ENCODE measurements at regions not wholly inside any gene's neighbourhood (a gene's known extent, or its start where the extent isn't known, plus 50 kb on each side); places are given as distances from the start of the nearest gene placed in this dataset.

GRCh38 chr20:9981829-9982228 is 53.0 kb upstream of the ANKEF1 start:
- no peak for DNase-seq
- no peak overlapping the region for H3K27ac ChIP-seq
- no peaks in the 10 kb centered on the region for H3K4me1 ChIP-seq
- H3K4me3 ChIP-seq: no peak overlapping the region
- H3K36me3 ChIP-seq: no peaks in the 10 kb centered on the region
- H3K27me3 ChIP-seq: no peaks in the 10 kb centered on the region
- no peaks in the 10 kb centered on the region for H3K9me3 ChIP-seq (replicated peaks)

- Histone ChIP-seq H3K4me3 (no peak overlapping the region), H3K4me1 (no peaks in the 10 kb centered on the region), H3K36me3 (no peaks in the 10 kb centered on the region), H3K27me3 (no peaks in the 10 kb centered on the region), H3K9me3 (replicated peaks) (no peaks in the 10 kb centered on the region), H3K27ac (no peak overlapping the region)
- peak; percentile 29 to 74 for DNase-seq
These were observed 56.3 kb upstream of the ANKEF1 start for GRCh38 chr20:9978397-9979004.

DNA sequence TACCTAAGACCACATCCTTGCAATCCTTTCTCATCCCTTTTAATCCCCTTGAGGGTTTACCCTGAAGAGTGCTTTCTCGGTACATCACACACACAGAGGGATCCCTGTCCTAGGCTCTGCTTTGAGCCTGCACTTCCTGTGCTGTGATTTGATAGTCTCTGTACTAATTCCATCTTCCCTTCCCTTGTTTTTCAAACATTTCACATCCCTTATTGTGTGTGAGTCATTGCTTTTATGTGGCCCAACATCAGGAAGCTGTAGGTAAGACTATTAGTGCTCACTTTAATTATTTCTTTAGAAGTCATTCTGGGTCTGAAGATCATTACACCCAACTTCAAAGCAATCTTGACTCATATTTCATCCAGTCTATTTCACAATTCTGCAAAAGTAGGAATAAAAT is 57.2 kb upstream of the ANKEF1 start:
- Histone ChIP-seq H3K36me3 (no peaks in the 10 kb centered on the region), H3K4me1 (no peaks in the 10 kb centered on the region), H3K4me3 (no peak overlapping the region), H3K27me3 (no peaks in the 10 kb centered on the region), H3K27ac (no peak overlapping the region), H3K9me3 (replicated peaks) (no peaks in the 10 kb centered on the region)
- no peak for DNase-seq

DNA sequence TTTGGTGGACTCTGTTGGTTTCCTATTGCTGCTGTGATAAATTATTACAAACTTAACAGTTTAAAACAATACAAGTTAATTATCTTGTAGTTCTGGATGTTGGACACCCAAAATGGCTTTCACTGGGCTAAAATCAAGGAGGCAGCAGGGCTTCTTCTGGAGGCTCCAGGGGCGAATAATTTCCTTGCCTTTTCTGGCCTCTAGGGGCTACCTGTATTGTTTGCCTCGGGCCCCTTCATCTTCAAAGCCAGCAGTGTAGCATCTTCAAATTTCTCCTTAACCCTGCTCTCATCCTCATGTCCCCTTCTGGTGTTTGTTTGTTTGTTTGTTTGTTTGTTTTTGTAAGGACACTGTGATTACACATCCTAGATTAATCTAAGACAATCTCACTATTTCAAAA is 60.5 kb upstream of the ANKEF1 start:
- no peak for DNase-seq
- Histone ChIP-seq H3K36me3 (no peaks in the 10 kb centered on the region), H3K9me3 (replicated peaks) (no peaks in the 10 kb centered on the region), H3K4me1 (no peaks in the 10 kb centered on the region), H3K4me3 (no peak overlapping the region), H3K27ac (no peak overlapping the region), H3K27me3 (no peaks in the 10 kb centered on the region)

DNA sequence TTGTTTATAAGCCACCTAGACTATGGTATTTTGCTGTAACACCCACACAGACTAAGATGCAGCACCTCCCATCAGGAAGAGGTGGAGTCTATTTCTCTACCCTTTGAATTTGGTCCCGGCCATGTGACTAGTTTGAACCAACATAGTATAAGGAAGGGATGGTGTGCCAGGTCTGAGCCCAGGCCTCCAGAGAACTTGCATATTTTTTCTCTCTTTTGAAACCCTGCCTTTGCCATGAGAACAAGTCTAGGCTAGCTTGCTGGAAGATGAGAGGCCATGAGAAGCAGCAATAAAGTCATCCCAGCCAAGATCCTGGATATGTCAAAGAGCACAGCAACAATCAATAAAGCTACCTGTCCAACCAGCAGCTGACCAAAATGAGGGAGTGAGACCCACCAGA is 63.0 kb upstream of the ANKEF1 start:
- Histone ChIP-seq H3K36me3 (no peaks in the 10 kb centered on the region), H3K27ac (no peak overlapping the region), H3K27me3 (no peaks in the 10 kb centered on the region), H3K9me3 (replicated peaks) (no peaks in the 10 kb centered on the region), H3K4me3 (no peak overlapping the region), H3K4me1 (no peaks in the 10 kb centered on the region)
- DNase-seq: no peak

GRCh38 chr20:9969626-9970025 is 65.2 kb upstream of the ANKEF1 start:
- Histone ChIP-seq H3K4me3 (no peak overlapping the region), H3K36me3 (no peaks in the 10 kb centered on the region), H3K9me3 (replicated peaks) (no peaks in the 10 kb centered on the region), H3K4me1 (no peaks in the 10 kb centered on the region), H3K27me3 (no peaks in the 10 kb centered on the region), H3K27ac (no peak overlapping the region)
- DNase-seq: no peak

DNA sequence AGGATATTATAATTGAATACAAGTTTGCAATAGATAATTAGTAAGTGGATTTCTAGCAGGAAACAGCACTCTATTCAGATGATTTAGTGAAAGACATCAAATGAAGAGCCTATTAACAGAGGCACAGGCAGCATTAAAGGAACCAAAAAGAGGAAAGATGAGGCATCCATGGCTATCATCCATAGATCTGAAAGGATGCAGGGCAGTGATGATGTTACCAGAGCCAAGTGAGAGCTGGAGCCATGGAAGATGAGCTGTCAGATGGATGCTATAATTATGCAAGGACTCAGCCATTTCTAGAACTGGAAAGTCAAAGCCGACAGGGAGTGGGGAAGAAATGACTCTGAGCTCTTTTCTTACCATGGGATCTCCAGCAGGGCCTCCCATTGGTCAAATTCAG is 66.8 kb upstream of the ANKEF1 start:
- H3K36me3 ChIP-seq: no peaks in the 10 kb centered on the region
- no peaks in the 10 kb centered on the region for H3K4me1 ChIP-seq
- no peaks in the 10 kb centered on the region; the same call in 1 of the 2 replicates for H3K27me3 ChIP-seq
- H3K27ac ChIP-seq: no peak overlapping the region
- H3K9me3 ChIP-seq (replicated peaks): no peaks in the 10 kb centered on the region
- no peak for DNase-seq
- H3K4me3 ChIP-seq: no peak overlapping the region

DNA sequence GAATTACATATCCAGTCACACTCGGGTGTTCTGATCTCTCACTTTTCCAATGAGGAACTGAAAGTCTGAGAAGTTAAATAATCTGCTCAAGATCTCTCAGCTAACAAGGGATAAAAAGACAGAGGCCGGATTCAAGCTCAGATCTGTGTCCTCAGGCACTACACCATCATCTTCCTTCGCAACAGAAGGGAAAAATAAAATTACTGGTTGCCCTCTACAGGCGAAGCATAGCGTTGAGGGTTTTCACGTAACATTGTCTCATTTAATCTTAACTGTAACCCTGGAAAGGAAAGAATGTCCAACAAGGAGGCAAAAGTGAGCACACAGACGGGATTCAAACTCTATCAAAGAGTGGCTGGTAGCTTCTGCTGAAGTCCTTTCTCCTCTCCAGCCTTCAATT is 67.8 kb upstream of the ANKEF1 start:
- Histone ChIP-seq H3K4me1 (no peaks in the 10 kb centered on the region), H3K36me3 (no peaks in the 10 kb centered on the region), H3K4me3 (no peak overlapping the region), H3K9me3 (replicated peaks) (no peaks in the 10 kb centered on the region), H3K27ac (no peak overlapping the region), H3K27me3 (no peaks in the 10 kb centered on the region; the same call in 1 of the 2 replicates)
- no peak for DNase-seq

- no peak overlapping the region for H3K4me3 ChIP-seq
- no peaks in the 10 kb centered on the region for H3K4me1 ChIP-seq
- no peaks in the 10 kb centered on the region; the same call in 1 of the 2 replicates for H3K27me3 ChIP-seq
- H3K36me3 ChIP-seq: no peaks in the 10 kb centered on the region
- DNase-seq: no peak
- no peaks in the 10 kb centered on the region for H3K9me3 ChIP-seq (replicated peaks)
- H3K27ac ChIP-seq: no peak overlapping the region
These were observed 71.8 kb upstream of the ANKEF1 start for GRCh38 chr20:9963029-9963428.

DNA sequence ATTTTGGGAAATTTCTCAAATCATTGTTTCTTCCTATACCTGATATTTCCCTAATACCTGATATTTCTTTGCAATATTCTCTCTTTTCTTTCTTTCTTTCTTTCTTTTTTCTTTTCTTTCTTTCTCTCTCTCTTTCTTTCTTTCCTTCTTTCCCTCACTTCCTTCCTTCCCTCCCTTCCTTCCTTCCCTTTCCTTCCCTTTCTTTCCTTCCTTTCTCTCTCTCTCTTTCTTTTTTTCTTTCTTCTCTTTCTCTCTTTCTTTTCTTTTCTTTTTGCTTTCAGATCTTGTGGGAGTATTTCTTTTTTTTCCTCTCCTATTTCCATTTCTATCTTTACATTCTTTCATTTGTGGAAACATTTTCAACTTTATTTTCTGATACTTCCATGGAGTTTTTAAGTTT is 76.1 kb upstream of the ANKEF1 start:
- Histone ChIP-seq H3K27me3 (no peaks in the 10 kb centered on the region), H3K4me3 (no peak overlapping the region), H3K27ac (no peak overlapping the region), H3K9me3 (replicated peaks) (no peaks in the 10 kb centered on the region), H3K4me1 (no peaks in the 10 kb centered on the region), H3K36me3 (no peaks in the 10 kb centered on the region)
- DNase-seq: no peak

GRCh38 chr20:9955646-9956045 is 79.1 kb upstream of the ANKEF1 start:
- no peaks in the 10 kb centered on the region for H3K27me3 ChIP-seq
- no peaks in the 10 kb centered on the region for H3K9me3 ChIP-seq (replicated peaks)
- no peaks in the 10 kb centered on the region for H3K4me1 ChIP-seq
- H3K36me3 ChIP-seq: no peaks in the 10 kb centered on the region
- H3K27ac ChIP-seq: no peak overlapping the region
- DNase-seq: no peak
- H3K4me3 ChIP-seq: no peak overlapping the region

- Histone ChIP-seq H3K9me3 (replicated peaks) (no peaks in the 10 kb centered on the region), H3K27ac (no peak overlapping the region), H3K27me3 (no peaks in the 10 kb centered on the region), H3K36me3 (no peaks in the 10 kb centered on the region), H3K4me3 (no peak overlapping the region), H3K4me1 (no peaks in the 10 kb centered on the region)
- DNase-seq: no peak
These were observed 85.2 kb upstream of the ANKEF1 start for GRCh38 chr20:9949563-9949962.

DNA sequence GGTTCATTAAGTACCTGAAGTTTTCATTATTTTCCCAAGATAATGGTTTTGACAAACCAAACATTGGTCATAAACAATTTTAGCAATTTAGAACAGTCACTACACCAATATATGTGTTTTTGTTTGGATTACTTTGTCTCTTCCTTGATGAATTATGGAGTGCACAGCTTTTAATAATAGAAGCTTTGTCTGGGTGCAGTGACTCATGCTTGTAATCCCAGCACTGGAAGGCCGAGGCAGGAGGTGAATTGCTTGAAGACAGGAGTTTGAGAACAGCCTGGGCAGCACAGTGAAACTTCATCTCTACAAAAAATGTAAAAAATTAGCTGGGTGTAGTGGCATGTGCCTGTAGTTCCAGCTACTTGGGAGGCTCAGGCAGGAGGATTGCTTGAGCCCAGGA is 89.4 kb upstream of the ANKEF1 start:
- H3K27ac ChIP-seq: no peak overlapping the region
- no peaks in the 10 kb centered on the region for H3K9me3 ChIP-seq (replicated peaks)
- no peaks in the 10 kb centered on the region for H3K36me3 ChIP-seq
- no peaks in the 10 kb centered on the region for H3K27me3 ChIP-seq
- DNase-seq: peak; percentile 4 to 18
- H3K4me1 ChIP-seq: no peaks in the 10 kb centered on the region
- no peak overlapping the region for H3K4me3 ChIP-seq

DNA sequence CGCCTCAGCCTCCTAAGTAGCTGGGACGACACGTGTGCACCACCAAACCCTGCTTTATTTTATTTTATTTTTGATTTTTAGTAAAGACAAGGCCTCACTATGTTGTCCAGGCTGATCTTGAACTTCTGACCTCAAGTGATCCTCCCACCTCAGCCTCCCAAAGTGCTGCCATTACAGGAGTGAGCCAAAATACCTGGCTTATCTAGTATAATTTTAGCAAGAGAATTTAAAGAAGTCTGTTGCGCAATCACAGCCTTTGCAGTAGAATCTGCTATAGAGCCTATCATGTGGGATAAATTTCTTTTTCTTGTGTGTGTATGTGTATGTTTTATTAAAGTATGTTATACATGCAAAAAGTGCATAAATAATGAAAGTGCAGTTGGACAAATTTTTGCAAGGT is 92.1 kb upstream of the ANKEF1 start:
- H3K4me3 ChIP-seq: no peak overlapping the region
- no peak for DNase-seq
- H3K27ac ChIP-seq: no peak overlapping the region
- no peaks in the 10 kb centered on the region for H3K9me3 ChIP-seq (replicated peaks)
- no peaks in the 10 kb centered on the region; the same call in 1 of the 2 replicates for H3K27me3 ChIP-seq
- no peaks in the 10 kb centered on the region for H3K4me1 ChIP-seq
- H3K36me3 ChIP-seq: no peaks in the 10 kb centered on the region

- no peak for DNase-seq
- Histone ChIP-seq H3K9me3 (replicated peaks) (no peaks in the 10 kb centered on the region), H3K4me1 (no peaks in the 10 kb centered on the region), H3K36me3 (no peaks in the 10 kb centered on the region), H3K27me3 (no peaks in the 10 kb centered on the region; the same call in 1 of the 2 replicates), H3K27ac (no peak overlapping the region), H3K4me3 (no peak overlapping the region)
These were observed 94.5 kb upstream of the ANKEF1 start for GRCh38 chr20:9940329-9940728.

- Histone ChIP-seq H3K27me3 (no peaks in the 10 kb centered on the region; the same call in 1 of the 2 replicates), H3K9me3 (replicated peaks) (no peaks in the 10 kb centered on the region), H3K27ac (no peak overlapping the region), H3K4me1 (no peaks in the 10 kb centered on the region), H3K36me3 (no peaks in the 10 kb centered on the region), H3K4me3 (no peak overlapping the region)
- no peak for DNase-seq
These were observed 95.6 kb upstream of the ANKEF1 start for GRCh38 chr20:9939231-9939630.

Data from SJCRH30 (cell line).